Kidney (tissue), 13 donors: ENCODE measurements at regions not wholly inside any gene's neighbourhood (a gene's known extent, or its start where the extent isn't known, plus 50 kb on each side); places are given as distances from the start of the nearest gene placed in this dataset.

Experiments used
- DNase-seq, 5 donors: peaks; one replicate each; pipeline ENCODE4 v3.0.0-alpha.2; 2013 to 2020
- FAIRE-seq: peaks from 2 replicates; lab custom pipeline; 2012; peaks lifted over from hg19 to GRCh38; lab: Jason Lieb, UNC
- H3K27ac ChIP-seq, 2 donors: one replicate each; pipeline ENCODE4 v1.7.0; 2013; ENCODE audit warnings: low read depth in 2 of 2, low read length in 2 of 2, inconsistent platforms in 1 of 2
- H3K27me3 ChIP-seq: one replicate; pipeline ENCODE4 v1.7.1; 2013; ENCODE audit warnings: low read length, inconsistent platforms; ENCODE audit not compliant: control insufficient read depth, insufficient read depth
- H3K36me3 ChIP-seq, 3 donors: one replicate each; pipeline versions ENCODE4 v1.7.0 to v1.7.1; 2013; ENCODE audit warnings: low read length in 3 of 3, control low read depth in 1 of 3, inconsistent platforms in 1 of 3; ENCODE audit not compliant: insufficient read depth in 3 of 3, control insufficient read depth in 2 of 3
- H3K4me1 ChIP-seq, 3 donors: one replicate each; pipeline versions ENCODE4 v1.7.0 to v1.7.1; 2013; ENCODE audit warnings: low read length in 3 of 3, inconsistent platforms in 1 of 3, low read depth in 1 of 3; ENCODE audit not compliant: control insufficient read depth in 2 of 3, insufficient read depth in 2 of 3
- H3K4me3 ChIP-seq, 3 donors: one replicate each; pipeline versions ENCODE4 v1.7.0 to v1.8.1; 2013; ENCODE audit warnings: low read length in 3 of 3, control low read depth in 1 of 3, inconsistent platforms in 1 of 3
- H3K9ac ChIP-seq, 3 donors: one replicate each; pipeline versions ENCODE4 v1.7.0 to v1.7.1; 2013; ENCODE audit warnings: low read length in 3 of 3, control low read depth in 1 of 3, inconsistent platforms in 1 of 3
- H3K9me3 ChIP-seq, 3 donors: one replicate each; pipeline versions ENCODE4 v1.7.0 to v1.7.1; 2013; ENCODE audit warnings: low read length in 3 of 3, control low read depth in 1 of 3, inconsistent platforms in 1 of 3; ENCODE audit not compliant: control insufficient read depth in 2 of 3, insufficient read depth in 1 of 3
- CTCF ChIP-seq: IDR thresholded peaks from 3 replicates; pipeline ENCODE4 v1.5.1; 2012; ENCODE audit warnings: mild to moderate bottlenecking, moderate library complexity, borderline replicate concordance; ENCODE audit not compliant: insufficient read depth; ENCODE audit errors: extremely low read depth
- intact Hi-C: fragments of 100-400 bp; cut with DNase I; formaldehyde crosslinking; loops from one replicate; pipeline ENCODE4 v1.11.1; 2022
- donor health status: control.
- donor health status: control.
- donor health status: control.
- donor health status: control.
- donor health status: control.
- donor health status: DM: yes; HTN: yes; CAD: no.
- donor health status: Normal renal cell carcinoma (clear cell type).

DNA sequence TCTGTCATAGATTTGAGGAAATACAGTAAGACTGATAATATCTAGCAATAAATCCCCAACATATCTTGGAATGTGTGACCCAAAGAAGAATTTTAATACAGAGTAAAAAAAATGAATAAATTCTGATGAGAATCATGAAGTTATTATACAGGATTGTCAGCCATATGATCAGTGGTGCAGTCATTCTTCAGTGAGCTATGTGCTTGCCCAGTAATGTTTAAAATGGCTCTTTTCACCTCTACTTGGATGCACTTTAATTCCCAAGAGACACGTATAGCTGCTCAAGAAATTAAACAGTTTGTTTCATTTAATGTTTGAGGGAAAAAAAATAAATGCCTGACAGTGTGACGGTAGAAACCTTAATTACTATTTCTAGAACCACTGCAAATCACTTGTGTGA is 215.3 kb upstream of the FAM174A start:
- intact Hi-C loops, result no loop called here
- Histone ChIP-seq H3K36me3 (no peaks in the 10 kb centered on the region), H3K4me1 (no peaks in the 10 kb centered on the region), H3K27me3 (no peaks in the 10 kb centered on the region), H3K9me3 (peaks cover 0 to 2% (median 0%) of the 10 kb centered on the region in 3 donors), H3K4me3 (no peak overlapping the region), H3K9ac (no peak overlapping the region), H3K27ac (no peak overlapping the region)
- FAIRE-seq, result no peak
- no peak for TF ChIP-seq CTCF
- DNase-seq, result no peak

DNA sequence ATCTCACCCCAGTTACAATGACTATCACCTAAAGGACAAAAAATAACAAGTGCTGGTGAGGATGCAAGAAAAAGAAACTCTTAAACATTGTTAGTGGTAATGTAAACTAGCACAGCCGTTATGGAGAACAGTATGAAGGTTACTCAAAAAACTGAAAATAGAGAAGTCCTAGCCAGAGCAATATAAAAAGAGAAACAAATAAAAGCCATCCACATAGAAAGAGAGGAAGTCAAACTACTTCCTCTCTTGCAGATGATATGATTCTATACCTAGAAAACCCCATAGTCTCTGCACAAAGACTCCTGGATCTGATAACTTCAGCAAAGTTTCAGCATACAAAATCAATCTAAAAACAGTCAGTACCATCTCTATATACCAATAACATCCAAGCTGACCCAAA is 221.5 kb upstream of the FAM174A start:
- Histone ChIP-seq H3K27ac (no peak overlapping the region), H3K36me3 (no peaks in the 10 kb centered on the region), H3K4me3 (no peak overlapping the region), H3K27me3 (no peaks in the 10 kb centered on the region), H3K9me3 (peaks cover 0 to 4% (median 2%) of the 10 kb centered on the region in 3 donors), H3K4me1 (no peaks in the 10 kb centered on the region), H3K9ac (no peak overlapping the region)
- intact Hi-C loops, result no loop called here
- FAIRE-seq (no peak), DNase-seq (no peak)
- no peak for TF ChIP-seq CTCF

GRCh38 chr5:100311806-100312205 is 223.4 kb upstream of the FAM174A start:
- H3K9me3 ChIP-seq, result peaks cover 0 to 4% (median 2%) of the 10 kb centered on the region in 3 donors
- no peaks in the 10 kb centered on the region for H3K27me3 ChIP-seq
- intact Hi-C loops, result no loop called here
- no peak overlapping the region for H3K27ac ChIP-seq
- no peaks in the 10 kb centered on the region for H3K4me1 ChIP-seq
- no peaks in the 10 kb centered on the region for H3K36me3 ChIP-seq
- DNase-seq, result peak in 2 of 5 donors; percentile 51
- no peak overlapping the region for H3K4me3 ChIP-seq
- H3K9ac ChIP-seq, result no peak overlapping the region
- FAIRE-seq, result no peak
- no peak for TF ChIP-seq CTCF

GRCh38 chr5:100306000-100306399 is 229.2 kb upstream of the FAM174A start:
- FAIRE-seq (no peak), DNase-seq (no peak)
- intact Hi-C loops, result no loop called here
- Histone ChIP-seq H3K9me3 (no peaks in the 10 kb centered on the region), H3K27ac (no peak overlapping the region), H3K4me1 (no peaks in the 10 kb centered on the region), H3K36me3 (no peaks in the 10 kb centered on the region), H3K4me3 (no peak overlapping the region), H3K27me3 (no peaks in the 10 kb centered on the region), H3K9ac (no peak overlapping the region)
- no peak for TF ChIP-seq CTCF
